GM19455 (cell line): ENCODE measurements at regions not wholly inside any gene's neighbourhood (a gene's known extent, or its start where the extent isn't known, plus 50 kb on each side); places are given as distances from the start of the nearest gene placed in this dataset.
"Not testable (repeated sequence)": the region's sequence is repeated elsewhere in the genome, so short reads cannot be mapped to it uniquely, and the experiment has no call there.

Experiments used
- ATAC-seq: cut with Tn5 transposase; IDR thresholded peaks from one replicate; pipeline ENCODE4 v1.9.1; 2021; ENCODE audit not compliant: unreplicated experiment

GRCh38 chr1:4062560-4062959 is 162.5 kb upstream of the C1orf174 start:
- ATAC-seq: no peak

- no peak for ATAC-seq
Measured at GRCh38 chr1:4062992-4063391, 162.9 kb upstream of the C1orf174 start.

- no peak for ATAC-seq
Measured at GRCh38 chr1:4063516-4063915, 163.4 kb upstream of the C1orf174 start.

- ATAC-seq: no peak
Measured at GRCh38 chr1:4064150-4064889, 164.2 kb upstream of the C1orf174 start.

GRCh38 chr1:4066860-4067599 is 167.0 kb upstream of the C1orf174 start:
- ATAC-seq: no peak

- no peak for ATAC-seq
Measured at GRCh38 chr1:4068076-4068475, 168.0 kb upstream of the C1orf174 start.

- ATAC-seq: no peak
Measured at GRCh38 chr1:4071653-4072052, 171.6 kb upstream of the C1orf174 start.

GRCh38 chr1:4072481-4073153 is 172.5 kb upstream of the C1orf174 start:
- no peak for ATAC-seq

- ATAC-seq: no peak
Measured at GRCh38 chr1:4075436-4076225, 175.6 kb upstream of the C1orf174 start.

GRCh38 chr1:4076346-4076745 is 176.3 kb upstream of the C1orf174 start:
- ATAC-seq: no peak

- ATAC-seq: not testable (repeated sequence)
Measured at GRCh38 chr1:4078091-4078962, 178.3 kb upstream of the C1orf174 start.

GRCh38 chr1:4079815-4080214 is 179.7 kb upstream of the C1orf174 start:
- ATAC-seq: no peak

GRCh38 chr1:4081806-4082711 is 182.0 kb upstream of the C1orf174 start:
- ATAC-seq: no peak

GRCh38 chr1:4083231-4084047 is 183.4 kb upstream of the C1orf174 start:
- ATAC-seq: no peak

- no peak for ATAC-seq
Measured at GRCh38 chr1:4084048-4084431, 184.0 kb upstream of the C1orf174 start.

- ATAC-seq: no peak
Measured at GRCh38 chr1:4084446-4084845, 184.4 kb upstream of the C1orf174 start.

GRCh38 chr1:4084896-4085295 is 184.8 kb upstream of the C1orf174 start:
- no peak for ATAC-seq

- no peak for ATAC-seq
Measured at GRCh38 chr1:4085546-4085945, 185.5 kb upstream of the C1orf174 start.
